Natural killer cell (primary cell): ENCODE measurements at regions not wholly inside any gene's neighbourhood (a gene's known extent, or its start where the extent isn't known, plus 50 kb on each side); places are given as distances from the start of the nearest gene placed in this dataset.

Source experiments
- ATAC-seq, 3 donors: fragments of 150-1000 bp in 2 of 3; fragments of 200-7000 bp in 1 of 3; cut with Tn5 transposase; 1 replicate in 1 of 3; 2 replicates in 2 of 3; pipeline ENCODE4 v1.10.0; 2021; ENCODE audit warnings: mild to moderate bottlenecking in 2 of 3, moderate library complexity in 2 of 3
- DNase-seq, 2 donors: peaks; one replicate each; pipeline versions ENCODE4 v3.0.0 to v3.0.0-alpha.2; 2013 to 2021; ENCODE audit warnings: mixed read lengths in 1 of 2
- H3K27ac ChIP-seq: one replicate; pipeline ENCODE4 v1.5.1; 2013; ENCODE audit warnings: mild to moderate bottlenecking, low read length
- H3K27me3 ChIP-seq: one replicate; pipeline ENCODE4 v1.6.1; 2013; ENCODE audit warnings: low read length; ENCODE audit not compliant: control insufficient read depth, insufficient read depth
- H3K36me3 ChIP-seq: one replicate; pipeline ENCODE4 v1.6.1; 2013; ENCODE audit warnings: low read length; ENCODE audit not compliant: control insufficient read depth, insufficient read depth
- H3K4me1 ChIP-seq: one replicate; pipeline ENCODE4 v1.6.1; 2013; ENCODE audit warnings: low read length; ENCODE audit not compliant: control insufficient read depth, insufficient read depth
- H3K4me3 ChIP-seq: one replicate; pipeline ENCODE4 v1.5.1; 2013; ENCODE audit warnings: low read length
- H3K9me3 ChIP-seq: one replicate; pipeline ENCODE4 v1.6.1; 2013; ENCODE audit warnings: low read length; ENCODE audit not compliant: control insufficient read depth, insufficient read depth
- H3K27ac Mint-ChIP-seq, 2 donors: one replicate each; pipeline ENCODE4 v1.8.0; 2022; ENCODE audit warnings: mild to moderate bottlenecking in 2 of 2, mixed read lengths in 2 of 2, moderate library complexity in 1 of 2
- H3K27me3 Mint-ChIP-seq, 2 donors: one replicate each; pipeline ENCODE4 v1.8.0; 2022; ENCODE audit warnings: low read depth in 2 of 2, mixed read lengths in 2 of 2
- H3K36me3 Mint-ChIP-seq: one replicate; pipeline ENCODE4 v1.8.0; 2022; ENCODE audit warnings: mixed read lengths
- H3K4me1 Mint-ChIP-seq, 2 donors: one replicate each; pipeline ENCODE4 v1.8.0; 2022; ENCODE audit warnings: mixed read lengths in 2 of 2
- H3K4me3 Mint-ChIP-seq: one replicate; pipeline ENCODE4 v1.8.0; 2022; ENCODE audit warnings: mild to moderate bottlenecking, moderate library complexity, mixed read lengths
- H3K9me3 Mint-ChIP-seq, 2 donors: one replicate each; pipeline ENCODE4 v1.8.0; 2022; ENCODE audit warnings: mixed read lengths in 2 of 2
- CTCF ChIP-seq: fragments of 200-600 bp; IDR thresholded peaks from one replicate; pipeline ENCODE4 v1.8.0; 2022; ENCODE audit warnings: antibody characterized with exemption
- WGBS: methylation state at CpG from one replicate; pipeline ENCODE4 v1.1.7; 2013; ENCODE audit warnings: missing lambda C conversion rate; ENCODE audit not compliant: insufficient coverage; 5-methylcytosine and 5-hydroxymethylcytosine counted together
- intact Hi-C: fragments of 100-400 bp; cut with micrococcal nuclease; formaldehyde crosslinking; loops from one replicate; pipeline ENCODE4 v1.14.2; 2022

- no peaks in the 10 kb centered on the region for H3K4me1 Mint-ChIP-seq
- H3K4me3 Mint-ChIP-seq, result no peak overlapping the region
- intact Hi-C loops, result no loop called here
- Histone ChIP-seq H3K36me3 (no peaks in the 10 kb centered on the region), H3K27ac (no peak overlapping the region), H3K4me1 (no peaks in the 10 kb centered on the region), H3K27me3 (no peaks in the 10 kb centered on the region), H3K4me3 (no peak overlapping the region), H3K9me3 (no peaks in the 10 kb centered on the region)
- 61% methylated on average over 3 of the region's 3 CpGs for WGBS
- no peak for DNase-seq
- peaks cover 0 to 2% of the 10 kb centered on the region in 2 donors for H3K9me3 Mint-ChIP-seq
- no peaks in the 10 kb centered on the region for H3K36me3 Mint-ChIP-seq
- H3K27me3 Mint-ChIP-seq, result peaks cover 7 to 31% of the 10 kb centered on the region in 2 donors
- ATAC-seq, result no peak
- no peak overlapping the region for H3K27ac Mint-ChIP-seq
- no peak for TF ChIP-seq CTCF
These were observed 106.4 kb downstream of the C1orf94 start for GRCh38 chr1:34283142-34283541.

- no peaks in the 10 kb centered on the region for H3K4me1 ChIP-seq
- no peaks in the 10 kb centered on the region for H3K27me3 ChIP-seq
- intact Hi-C loops, result no loop called here
- DNase-seq (no peak), ATAC-seq (no peak)
- no peaks in the 10 kb centered on the region for H3K36me3 ChIP-seq
- peaks cover 0 to 2% of the 10 kb centered on the region in 2 donors for H3K9me3 Mint-ChIP-seq
- no peaks in the 10 kb centered on the region for H3K9me3 ChIP-seq
- TF ChIP-seq CTCF, result no peak
- H3K4me1 Mint-ChIP-seq, result no peaks in the 10 kb centered on the region
- peaks cover 4 to 23% of the 10 kb centered on the region in 2 donors for H3K27me3 Mint-ChIP-seq
- H3K27ac Mint-ChIP-seq, result no peak overlapping the region
- no peak overlapping the region for H3K27ac ChIP-seq
- H3K36me3 Mint-ChIP-seq, result no peaks in the 10 kb centered on the region
- WGBS, result 79% methylated on average over 6 of the region's 6 CpGs
- H3K4me3 Mint-ChIP-seq, result no peak overlapping the region
- H3K4me3 ChIP-seq, result no peak overlapping the region
These were observed 109.8 kb downstream of the C1orf94 start for GRCh38 chr1:34286511-34286910.

- no peaks in the 10 kb centered on the region for H3K36me3 ChIP-seq
- peaks cover 0 to 2% of the 10 kb centered on the region in 2 donors for H3K27me3 Mint-ChIP-seq
- no peaks in the 10 kb centered on the region for H3K27me3 ChIP-seq
- no peaks in the 10 kb centered on the region for H3K4me1 Mint-ChIP-seq
- intact Hi-C loops, result no loop called here
- DNase-seq (no peak), ATAC-seq (no peak)
- H3K27ac ChIP-seq, result no peak overlapping the region
- H3K27ac Mint-ChIP-seq, result no peak overlapping the region
- TF ChIP-seq CTCF, result no peak
- no peak overlapping the region for H3K4me3 Mint-ChIP-seq
- no peaks in the 10 kb centered on the region for H3K9me3 ChIP-seq
- H3K4me3 ChIP-seq, result no peak overlapping the region
- no peaks in the 10 kb centered on the region for H3K36me3 Mint-ChIP-seq
- H3K4me1 ChIP-seq, result no peaks in the 10 kb centered on the region
- no peaks in the 10 kb centered on the region for H3K9me3 Mint-ChIP-seq
- WGBS, result 89% methylated on average over 2 of the region's 2 CpGs
These were observed 114.1 kb downstream of the C1orf94 start for GRCh38 chr1:34290831-34291230.

GRCh38 chr1:34292472-34292871 is 115.8 kb downstream of the C1orf94 start:
- ATAC-seq (no peak), DNase-seq (no peak)
- Mint-ChIP-seq H3K4me1 (no peaks in the 10 kb centered on the region), H3K9me3 (no peaks in the 10 kb centered on the region), H3K36me3 (no peaks in the 10 kb centered on the region), H3K27me3 (peaks cover 0 to 2% of the 10 kb centered on the region in 2 donors), H3K27ac (no peak overlapping the region), H3K4me3 (no peak overlapping the region)
- Histone ChIP-seq H3K4me3 (no peak overlapping the region), H3K9me3 (no peaks in the 10 kb centered on the region), H3K27me3 (no peaks in the 10 kb centered on the region), H3K27ac (no peak overlapping the region), H3K36me3 (no peaks in the 10 kb centered on the region), H3K4me1 (no peaks in the 10 kb centered on the region)
- 63% methylated on average over 2 of the region's 2 CpGs for WGBS
- intact Hi-C loops, result no loop called here
- no peak for TF ChIP-seq CTCF
